Progenitor cell of endocrine pancreas (in vitro differentiated cells): ENCODE measurements at regions not wholly inside any gene's neighbourhood (a gene's known extent, or its start where the extent isn't known, plus 50 kb on each side); places are given as distances from the start of the nearest gene placed in this dataset.

Source experiments
- DNase-seq: peaks from one replicate; pipeline ENCODE4 v3.0.0; 2021; ENCODE audit warnings: low spot score; ENCODE audit not compliant: unreplicated experiment
- H3K27ac Mint-ChIP-seq: 2 replicates; pipeline ENCODE4 v1.8.0; 2021; ENCODE audit warnings: mild to moderate bottlenecking, moderate library complexity, mixed read lengths
- H3K27me3 Mint-ChIP-seq: 2 replicates; pipeline ENCODE4 v1.8.0; 2021; ENCODE audit warnings: mixed read lengths
- H3K36me3 Mint-ChIP-seq: 2 replicates; pipeline ENCODE4 v1.8.0; 2022; ENCODE audit warnings: mixed read lengths; ENCODE audit not compliant: insufficient read depth
- H3K4me1 Mint-ChIP-seq: 2 replicates; pipeline ENCODE4 v1.8.0; 2021; ENCODE audit warnings: low read depth, mixed read lengths
- H3K4me3 Mint-ChIP-seq: 2 replicates; pipeline ENCODE4 v1.8.0; 2021; ENCODE audit warnings: low read depth, mild to moderate bottlenecking, moderate library complexity, mixed read lengths
- H3K9me3 Mint-ChIP-seq: 2 replicates; pipeline ENCODE4 v1.8.0; 2021; ENCODE audit warnings: low read depth, mixed read lengths
- CTCF ChIP-seq: fragments of 200-600 bp; sonication (generic); IDR thresholded peaks from one replicate; pipeline ENCODE4 v1.5.0; 2021; ENCODE audit warnings: antibody characterized with exemption, mild to moderate bottlenecking; ENCODE audit not compliant: unreplicated experiment

- H3K4me1 Mint-ChIP-seq = peaks cover 1% of the 10 kb centered on the region
- H3K4me3 Mint-ChIP-seq = no peak overlapping the region
- TF ChIP-seq CTCF = no peak
- H3K27me3 Mint-ChIP-seq = no peaks in the 10 kb centered on the region
- peaks cover 1% of the 10 kb centered on the region for H3K36me3 Mint-ChIP-seq
- H3K9me3 Mint-ChIP-seq = peaks cover 14% of the 10 kb centered on the region
- no peak overlapping the region for H3K27ac Mint-ChIP-seq
- DNase-seq = no peak
Measured at GRCh38 chr7:45999541-45999940, 78.5 kb upstream of the IGFBP3 start.

GRCh38 chr7:45998506-45998905, 77.4 kb upstream of the IGFBP3 start:
- TF ChIP-seq CTCF = no peak
- H3K27me3 Mint-ChIP-seq = no peaks in the 10 kb centered on the region
- peaks cover 1% of the 10 kb centered on the region for H3K36me3 Mint-ChIP-seq
- no peak overlapping the region for H3K4me3 Mint-ChIP-seq
- H3K9me3 Mint-ChIP-seq = peaks cover 14% of the 10 kb centered on the region
- H3K4me1 Mint-ChIP-seq = peaks cover 1% of the 10 kb centered on the region
- no peak overlapping the region for H3K27ac Mint-ChIP-seq
- no peak for DNase-seq

GRCh38 chr7:45993621-45994020, 72.5 kb upstream of the IGFBP3 start:
- no peak for DNase-seq
- Mint-ChIP-seq H3K4me1 (peaks cover 1% of the 10 kb centered on the region), H3K27me3 (peaks cover 5% of the 10 kb centered on the region), H3K4me3 (no peak overlapping the region), H3K9me3 (peaks cover 8% of the 10 kb centered on the region), H3K27ac (no peak overlapping the region), H3K36me3 (peaks cover 1% of the 10 kb centered on the region)
- no peak for TF ChIP-seq CTCF

GRCh38 chr7:45992826-45993225, 71.8 kb upstream of the IGFBP3 start:
- Mint-ChIP-seq H3K36me3 (peaks cover 1% of the 10 kb centered on the region), H3K27ac (no peak overlapping the region), H3K4me3 (no peak overlapping the region), H3K4me1 (peaks cover 3% of the 10 kb centered on the region), H3K27me3 (peaks cover 5% of the 10 kb centered on the region), H3K9me3 (peaks cover 8% of the 10 kb centered on the region)
- no peak for DNase-seq
- TF ChIP-seq CTCF = no peak

GRCh38 chr7:45990276-45990675, 69.2 kb upstream of the IGFBP3 start:
- no peak overlapping the region for H3K27ac Mint-ChIP-seq
- DNase-seq = no peak
- no peak for TF ChIP-seq CTCF
- H3K9me3 Mint-ChIP-seq = no peaks in the 10 kb centered on the region
- H3K36me3 Mint-ChIP-seq = no peaks in the 10 kb centered on the region
- H3K4me1 Mint-ChIP-seq = peaks cover 3% of the 10 kb centered on the region
- peaks cover 5% of the 10 kb centered on the region for H3K27me3 Mint-ChIP-seq
- H3K4me3 Mint-ChIP-seq = no peak overlapping the region
